ENCODE measurements at regions not wholly inside any gene's neighbourhood (a gene's known extent, or its start where the extent isn't known, plus 50 kb on each side); places are given as distances from the start of the nearest gene placed in this dataset.
"Not testable (repeated sequence)": the region's sequence is repeated elsewhere in the genome, so short reads cannot be mapped to it uniquely, and the experiment has no call there.

GRCh38 chr5:89711526-89711925, 698.0 kb downstream of the CETN3 start:
- DNase-seq: no peak

- no peak for DNase-seq
Measured at GRCh38 chr5:89710006-89710405, 699.5 kb downstream of the CETN3 start.

GRCh38 chr5:89707891-89708290, 701.7 kb downstream of the CETN3 start:
- DNase-seq: no peak

DNA sequence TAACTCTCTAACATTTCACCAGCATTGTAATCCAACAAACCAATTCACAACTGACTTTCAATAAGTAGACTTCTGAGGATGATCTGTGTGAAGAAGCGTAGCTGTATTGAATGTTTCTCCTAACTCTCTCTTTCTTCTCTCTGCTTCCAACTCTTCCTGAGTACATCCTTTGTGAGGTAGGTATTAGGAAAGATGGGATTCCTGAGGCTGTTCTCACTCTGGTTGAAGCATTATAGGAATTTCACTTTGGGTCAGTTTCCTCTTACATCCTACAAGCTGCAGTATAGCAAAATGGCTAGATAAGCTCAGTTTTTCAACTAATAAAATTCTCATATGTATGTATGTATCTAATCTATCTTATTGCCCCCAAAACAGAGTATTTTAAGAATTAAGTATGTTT, 702.8 kb downstream of the CETN3 start:
- no peak for DNase-seq

GRCh38 chr5:89703817-89704216, 705.7 kb downstream of the CETN3 start:
- DNase-seq: no peak

- DNase-seq: no peak
Measured at GRCh38 chr5:89698028-89698427, 711.5 kb downstream of the CETN3 start.

- DNase-seq: no peak
Measured at GRCh38 chr5:89697581-89697980, 712.0 kb downstream of the CETN3 start.

DNA sequence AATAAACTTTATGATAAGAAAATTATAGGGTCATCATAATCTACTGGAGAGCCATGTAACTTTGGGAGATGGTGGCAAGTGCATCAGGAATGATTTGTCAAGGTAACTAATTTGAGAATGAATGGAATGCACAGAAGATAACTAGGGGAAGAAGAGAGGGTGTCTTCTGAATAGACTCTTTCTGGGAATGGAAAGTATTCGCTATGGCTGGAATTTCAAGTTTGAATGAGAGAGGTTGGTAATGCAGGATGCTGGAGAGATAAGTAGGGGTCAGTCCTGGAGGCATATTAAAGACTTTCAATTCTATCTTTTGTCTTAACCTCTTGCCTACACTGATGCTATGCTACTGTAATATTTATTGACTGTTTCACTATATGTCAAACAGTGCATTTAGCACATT, 714.2 kb downstream of the CETN3 start:
- DNase-seq: no peak

DNA sequence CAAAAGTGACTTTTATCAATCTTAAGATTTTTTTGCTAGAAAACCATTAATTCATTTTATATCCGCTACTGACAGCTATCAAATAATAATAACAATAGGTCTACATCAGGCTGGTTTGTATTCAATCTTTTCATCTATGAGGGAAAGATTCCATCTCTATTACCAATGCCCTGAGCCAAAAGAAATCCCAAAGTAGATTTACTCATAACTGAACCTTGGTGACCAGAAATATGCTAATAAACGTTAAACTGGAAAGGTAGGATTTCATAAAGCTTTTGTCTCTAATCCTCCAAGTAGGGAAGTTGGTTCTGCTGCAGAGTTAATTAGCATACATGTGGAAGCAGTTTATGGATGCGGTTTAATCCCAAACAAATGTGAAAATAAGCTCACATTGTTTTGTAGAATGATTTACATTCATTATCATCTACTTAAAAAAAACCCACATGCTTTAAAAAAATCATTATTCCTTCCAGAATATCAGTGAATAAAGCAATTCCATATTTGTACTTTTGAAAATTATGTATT, 715.5 kb downstream of the CETN3 start:
- DNase-seq: no peak

DNA sequence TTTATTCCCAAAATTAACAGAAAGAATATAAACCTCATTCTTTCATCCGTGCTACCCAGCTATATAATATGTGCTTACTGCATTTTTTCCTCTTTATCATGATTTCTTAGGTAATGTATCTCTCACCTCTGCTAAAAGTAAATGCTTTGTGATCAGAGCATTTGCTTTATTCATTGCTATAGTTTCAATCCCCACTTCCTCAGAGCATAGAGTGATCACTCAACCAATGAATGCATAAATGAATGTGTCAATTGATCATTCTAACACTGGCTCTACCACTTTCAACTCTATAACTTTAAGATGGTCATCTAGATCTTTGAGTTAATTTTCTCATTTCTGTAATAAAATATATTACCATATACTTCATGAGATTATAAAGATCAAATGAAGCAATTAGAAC, 719.2 kb downstream of the CETN3 start:
- no peak for DNase-seq

GRCh38 chr5:89686081-89686765, 723.3 kb downstream of the CETN3 start:
- no peak for DNase-seq

DNA sequence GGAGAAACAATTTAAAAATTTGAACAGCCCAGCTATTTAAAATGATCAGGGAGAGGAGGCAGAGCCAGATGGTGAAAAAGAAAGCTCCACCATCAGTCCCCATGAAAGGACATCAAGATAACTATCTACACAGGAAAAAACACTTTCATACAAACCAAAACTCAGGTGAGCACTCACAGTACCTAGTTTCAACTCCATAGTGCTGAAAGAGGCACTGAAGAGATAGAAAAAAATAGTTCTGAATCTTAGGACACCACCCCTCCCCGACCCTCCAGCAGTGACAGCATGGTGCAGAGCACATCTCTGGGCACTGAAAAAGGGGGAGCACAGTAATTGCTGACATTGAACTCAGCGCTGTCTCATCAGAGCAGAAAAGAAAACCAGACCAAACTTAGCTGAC, 732.9 kb downstream of the CETN3 start:
- DNase-seq: no peak

DNA sequence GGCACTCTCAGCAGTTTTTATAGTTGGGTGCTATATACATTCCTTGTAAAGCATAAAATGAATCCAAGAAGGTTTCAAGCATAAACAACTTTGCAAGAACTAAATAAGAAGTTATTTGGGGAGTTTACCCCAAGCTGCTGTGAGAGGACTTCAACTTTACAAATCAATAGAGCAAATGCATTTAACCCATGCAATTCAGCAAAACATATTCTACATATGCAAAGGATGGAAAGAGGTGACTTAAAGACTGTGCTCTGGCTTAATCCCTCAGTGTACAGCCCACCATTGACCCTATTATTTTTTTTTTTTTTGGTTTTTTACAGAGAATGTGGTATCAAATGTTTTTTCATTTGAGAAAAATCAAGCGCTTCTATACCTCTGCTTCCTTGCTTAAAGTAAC, 736.5 kb downstream of the CETN3 start:
- DNase-seq: no peak

- DNase-seq: no peak
Measured at GRCh38 chr5:89668821-89669220, 740.7 kb downstream of the CETN3 start.

DNA sequence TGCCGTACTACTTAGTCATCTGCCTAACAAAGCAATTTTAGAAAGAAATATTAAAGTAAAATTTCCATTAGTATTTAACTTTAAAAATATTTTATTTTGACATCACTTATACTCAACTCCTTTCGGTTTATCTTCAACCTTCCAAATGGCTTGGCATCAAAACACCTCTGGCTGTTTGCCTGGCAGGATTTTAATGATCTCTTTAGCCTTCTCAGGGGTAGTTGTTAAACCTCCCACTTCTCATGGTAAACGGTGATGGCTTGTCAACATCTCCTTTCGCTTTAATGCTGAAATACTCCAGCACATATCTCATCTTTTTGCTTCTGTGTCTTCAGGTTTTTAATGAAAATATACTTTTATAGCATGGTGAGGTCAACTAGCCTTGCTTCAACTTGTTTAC, 747.1 kb downstream of the CETN3 start:
- no peak for DNase-seq

DNA sequence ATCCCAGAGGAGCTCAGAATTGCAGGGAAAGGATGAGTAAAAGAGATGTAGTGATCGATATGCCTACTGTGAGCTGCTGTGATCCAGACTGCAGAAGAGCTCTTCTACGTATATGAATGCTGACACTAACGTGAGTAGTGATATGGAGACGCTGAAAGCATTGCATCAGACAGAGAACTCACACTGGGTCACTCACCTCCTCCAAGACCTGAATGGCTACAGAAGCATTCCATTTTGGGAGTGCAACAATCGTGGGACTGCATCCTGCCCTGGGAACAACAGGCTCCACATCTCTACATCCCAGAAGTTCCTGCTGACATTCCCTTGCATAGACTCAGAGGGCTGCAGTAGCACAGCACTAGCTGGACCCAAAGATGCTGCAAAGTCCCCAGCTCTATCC, 755.9 kb upstream of the MEF2C start:
- no peak for DNase-seq

DNA sequence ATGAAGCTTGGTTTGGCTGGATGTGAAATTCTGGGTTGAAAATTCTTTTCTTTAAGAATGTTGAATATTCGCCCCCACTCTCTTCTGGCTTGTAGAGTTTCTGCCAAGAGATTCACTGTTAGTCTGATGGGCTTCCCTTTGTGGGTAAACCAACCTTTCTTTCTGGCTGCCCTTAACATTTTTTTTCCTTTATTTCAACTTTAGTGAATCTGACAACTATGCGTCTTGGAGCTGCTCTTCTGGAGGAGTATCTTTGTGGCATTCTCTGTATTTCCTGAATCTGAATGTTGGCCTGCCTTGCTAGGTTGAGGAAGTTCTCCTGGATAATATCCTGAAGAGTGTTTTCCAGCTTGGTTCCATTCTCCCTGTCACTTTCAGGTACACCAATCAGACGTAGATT, 751.2 kb upstream of the MEF2C start:
- not testable (repeated sequence) for DNase-seq

DNA sequence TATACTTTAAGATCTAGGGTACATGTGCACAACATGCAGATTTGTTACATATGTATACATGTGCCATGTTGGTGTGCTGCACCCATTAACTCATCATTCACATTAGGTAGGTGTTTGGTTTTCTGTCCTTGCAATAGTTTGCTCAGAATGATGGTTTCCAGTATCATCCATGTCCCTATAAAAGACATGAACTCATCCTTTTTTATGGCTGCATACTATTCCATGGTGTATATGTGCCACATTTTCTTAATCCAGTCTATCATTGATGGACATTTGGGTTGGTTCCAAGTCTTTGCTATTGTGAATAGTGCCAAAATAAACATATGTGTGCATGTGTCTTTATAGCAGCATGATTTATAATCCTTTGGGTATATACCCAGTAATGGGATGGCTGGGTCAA, 747.1 kb upstream of the MEF2C start:
- DNase-seq: not testable (repeated sequence)

GRCh38 chr5:89628876-89629635, 746.1 kb upstream of the MEF2C start:
- no peak for DNase-seq

GRCh38 chr5:89615839-89616518, 733.0 kb upstream of the MEF2C start:
- no peak for DNase-seq

DNA sequence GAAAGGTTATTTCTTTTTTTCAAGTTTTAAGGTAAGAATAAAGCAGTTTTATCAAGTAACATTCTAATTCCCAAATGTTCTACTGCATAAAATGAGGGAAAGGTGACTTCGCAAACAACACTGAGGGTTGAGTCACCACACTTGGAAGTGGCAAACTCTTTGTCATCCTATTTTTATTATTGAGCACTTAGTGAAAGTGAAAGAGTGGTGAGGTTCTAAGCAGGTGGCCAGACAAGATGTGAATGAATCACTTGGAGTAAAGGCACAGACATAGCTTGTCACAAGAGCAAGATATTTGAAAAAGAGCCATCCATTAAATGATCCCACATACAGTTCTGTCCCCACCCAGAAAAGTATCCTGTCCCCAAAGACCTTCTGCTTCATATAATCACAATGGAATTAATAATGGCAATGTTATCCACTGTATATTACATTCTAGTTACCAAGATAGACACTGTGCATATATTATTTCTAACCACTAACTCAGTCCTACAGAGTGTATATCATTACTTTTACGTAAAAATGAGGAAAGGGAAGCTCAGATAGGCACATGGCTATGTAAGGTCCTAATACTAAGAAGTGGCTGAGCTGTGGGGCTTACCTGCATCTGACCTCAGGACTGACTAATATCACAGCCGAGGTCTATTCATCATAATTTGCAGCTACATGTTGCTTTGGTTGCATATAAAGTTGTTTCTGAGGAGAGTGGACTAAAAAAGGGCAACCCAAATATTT, 730.4 kb upstream of the MEF2C start:
- DNase-seq: no peak

- DNase-seq: no peak
Measured at GRCh38 chr5:89606939-89607534, 724.1 kb upstream of the MEF2C start.

GRCh38 chr5:89604342-89604741, 721.4 kb upstream of the MEF2C start:
- DNase-seq: no peak
